HepG2 (cell line): ENCODE measurements at regions not wholly inside any gene's neighbourhood (a gene's known extent, or its start where the extent isn't known, plus 50 kb on each side); places are given as distances from the start of the nearest gene placed in this dataset.

Experiments
- ATAC-seq: fragments of 200-7000 bp; cut with Tn5 transposase; 3 replicates; pipeline ENCODE4 v1.9.1; 2020; ENCODE audit warnings: mild to moderate bottlenecking, moderate library complexity
- BruUV-seq: library from RNA; stranded (reverse); fragments of 400-500 nt; replicated peaks from 2 replicates; lab custom pipeline; 2021; lab: Mats Ljungman, UMichigan
- CTCF ChIA-PET: fragments of 300-600 bp; formaldehyde crosslinking; extraction: SDS; loops from one replicate; lab custom pipeline; 2021; ENCODE audit warnings: low total read pairs, inconsistent platforms, low intra/inter-chr PET ratio; lab: Yijun Ruan, JAX
- POLR2A ChIA-PET: fragments of 350-600 bp; sonication (Branson Sonifier 250); formaldehyde crosslinking; loops from one replicate; lab custom pipeline; 2020; ENCODE audit warnings: antibody characterized with exemption, inconsistent platforms; lab: Yijun Ruan, JAX
- DNase-seq: peaks from one replicate; pipeline ENCODE4 v3.0.0-alpha.2; 2015; ENCODE audit warnings: low spot score
- FAIRE-seq: peaks from 3 replicates; lab custom pipeline; 2011; peaks lifted over from hg19 to GRCh38; lab: Jason Lieb, UNC
- H2AFZ ChIP-seq: one replicate; pipeline ENCODE4 v1.6.1; 2011; ENCODE audit warnings: low read length, inconsistent platforms
- H3K27ac ChIP-seq: fragments of 300-600 bp; 3 replicates; pipeline ENCODE4 v1.8.0; 2011; ENCODE audit warnings: mixed run types, mild to moderate bottlenecking, mixed read lengths, low read length, inconsistent platforms; ENCODE audit not compliant: insufficient read depth; ENCODE audit errors: extremely low read length
- H3K27me3 ChIP-seq, 2 experiments: fragments of 200-600 bp in 1 of 2; 2 replicates in 1 of 2; 3 replicates in 1 of 2; pipeline versions ENCODE4 v1.6.0 to v1.8.0; 2011; ENCODE audit warnings: low read length in 2 of 2, mild to moderate bottlenecking in 2 of 2, moderate library complexity in 2 of 2, inconsistent platforms in 1 of 2; ENCODE audit not compliant: insufficient read depth in 2 of 2, control insufficient read depth in 1 of 2
- H3K36me3 ChIP-seq, 2 experiments: fragments of 200-600 bp in 1 of 2; replicated peaks in 1 of 2; 2 replicates in 1 of 2; 3 replicates in 1 of 2; pipeline versions ENCODE4 v1.5.1 to v1.8.0; 2011; ENCODE audit warnings: low read length in 2 of 2, inconsistent platforms in 1 of 2; ENCODE audit not compliant: insufficient read depth in 2 of 2, control insufficient read depth in 1 of 2
- H3K4me1 ChIP-seq: 2 replicates; pipeline ENCODE4 v1.5.1; 2012; ENCODE audit warnings: low read length, inconsistent platforms; ENCODE audit not compliant: insufficient read depth
- H3K4me2 ChIP-seq: 2 replicates; pipeline ENCODE4 v1.6.0; 2011; ENCODE audit warnings: low read depth, low read length, inconsistent platforms
- H3K4me3 ChIP-seq, 3 experiments: fragments of 200-600 bp in 1 of 3; sonication (generic), shearing (Covaris generic) in 1 of 3; replicated peaks in 1 of 3; 2 replicates each; pipeline ENCODE4 v1.5.1; 2011 to 2016; ENCODE audit warnings: low read length in 3 of 3, inconsistent platforms in 2 of 3, low read depth in 2 of 3, mild to moderate bottlenecking in 2 of 3, control low read depth in 1 of 3, mixed read lengths in 1 of 3; ENCODE audit not compliant: insufficient read depth in 1 of 3
- H3K79me2 ChIP-seq: one replicate; pipeline ENCODE4 v1.6.1; 2011; ENCODE audit warnings: low read length, inconsistent platforms; ENCODE audit not compliant: insufficient read depth
- H3K9ac ChIP-seq: 2 replicates; pipeline ENCODE4 v1.6.0; 2011; ENCODE audit warnings: mild to moderate bottlenecking, low read depth, low read length, inconsistent platforms; ENCODE audit not compliant: insufficient read depth
- H3K9me3 ChIP-seq: 2 replicates; pipeline ENCODE4 v1.5.1; 2012; ENCODE audit warnings: mild to moderate bottlenecking, low read length
- H4K20me1 ChIP-seq: 2 replicates; pipeline ENCODE4 v1.6.0; 2011; ENCODE audit warnings: inconsistent platforms, mild to moderate bottlenecking, low read length, moderate library complexity; ENCODE audit not compliant: insufficient read depth
- ARNT ChIP-seq: fragments of 450-650 bp; IDR thresholded peaks from 2 replicates; pipeline ENCODE4 v1.6.1; 2017
- ATF1 ChIP-seq: IDR thresholded peaks from 2 replicates; pipeline ENCODE4 v1.6.1; 2016; ENCODE audit warnings: mild to moderate bottlenecking, control low read depth
- CBFB ChIP-seq: sonication (generic); formaldehyde crosslinking; IDR thresholded peaks from 2 replicates; pipeline ENCODE4 v1.4.0; 2020; ENCODE audit warnings: missing genetic modification reagents
- GTF2F1 ChIP-seq: fragments of 150-350 bp; IDR thresholded peaks from 2 replicates; pipeline ENCODE4 v1.6.1; 2014; ENCODE audit warnings: low read length
- KDM1A ChIP-seq: IDR thresholded peaks from 2 replicates; pipeline ENCODE4 v1.6.1; 2016; ENCODE audit warnings: missing compliant biosample characterization
- MXI1 ChIP-seq: IDR thresholded peaks from 3 replicates; pipeline ENCODE4 v1.6.1; 2012; ENCODE audit warnings: low read depth, low read length, inconsistent platforms, borderline replicate concordance
- NFE2L2 ChIP-seq: fragments of 150-350 bp; IDR thresholded peaks from 2 replicates; pipeline ENCODE4 v1.6.1; 2014; ENCODE audit warnings: low read length
- POGZ ChIP-seq: sonication (generic); formaldehyde crosslinking; IDR thresholded peaks from 2 replicates; pipeline ENCODE4 v1.4.0; 2020; ENCODE audit warnings: mild to moderate bottlenecking, missing genetic modification reagents
- XBP1 ChIP-seq: sonication (generic); formaldehyde crosslinking; IDR thresholded peaks from 2 replicates; pipeline ENCODE4 v1.5.0; 2020; ENCODE audit warnings: missing genetic modification reagents
- ZFP62 ChIP-seq: sonication (generic); formaldehyde crosslinking; IDR thresholded peaks from 2 replicates; pipeline ENCODE4 v1.4.0; 2020; ENCODE audit warnings: missing genetic modification reagents
- ZNF44 ChIP-seq: sonication (generic); formaldehyde crosslinking; IDR thresholded peaks from 2 replicates; pipeline ENCODE4 v1.5.1; 2020; ENCODE audit warnings: mild to moderate bottlenecking, missing genetic modification reagents
- ZNF749 ChIP-seq: sonication (generic); formaldehyde crosslinking; IDR thresholded peaks from 2 replicates; pipeline ENCODE4 v1.8.0; 2022; ENCODE audit warnings: mild to moderate bottlenecking, missing genetic modification reagents, moderate library complexity, borderline replicate concordance
- ZNF781 ChIP-seq: sonication (generic); formaldehyde crosslinking; IDR thresholded peaks from 2 replicates; pipeline ENCODE4 v1.5.1; 2020; ENCODE audit warnings: borderline replicate concordance, mild to moderate bottlenecking, missing genetic modification reagents; ENCODE audit errors: not compliant biosample characterization
- ZZZ3 ChIP-seq: sonication (generic); formaldehyde crosslinking; IDR thresholded peaks from 2 replicates; pipeline ENCODE4 v1.4.0; 2020; ENCODE audit warnings: missing genetic modification reagents, mild to moderate bottlenecking, borderline replicate concordance
- WGBS: methylation state at CpG from one replicate; pipeline ENCODE4 v1.1.6; 2017; ENCODE audit warnings: low lambda C conversion rate; 5-methylcytosine and 5-hydroxymethylcytosine counted together
- in situ Hi-C: cut with HindIII; loops from 2 replicates; pipeline ENCODE4 v1.10.0; 2017; ENCODE audit warnings: low pct_unique_long_range_greater_than_20kb; ENCODE audit not compliant: extremely low pct_ligation_motif_present
- intact Hi-C: fragments of 100-400 bp; cut with micrococcal nuclease; formaldehyde crosslinking; loops from one replicate; pipeline ENCODE4 v1.10.0; 2022; ENCODE audit not compliant: unreplicated experiment
- TF ChIP-seq, protein P1 (sequence below): sonication (generic); formaldehyde crosslinking; IDR thresholded peaks from 2 replicates; pipeline ENCODE4 v1.4.0; 2020; ENCODE audit warnings: mild to moderate bottlenecking, low read depth, missing genetic modification reagents
- TF ChIP-seq, protein P2 (sequence below): sonication (generic); formaldehyde crosslinking; IDR thresholded peaks from 2 replicates; pipeline ENCODE4 v1.5.0; 2020; ENCODE audit warnings: missing genetic modification reagents
- TF ChIP-seq, protein P3 (sequence below): sonication (generic); formaldehyde crosslinking; IDR thresholded peaks from 2 replicates; pipeline ENCODE4 v1.9.0; 2022; ENCODE audit warnings: missing genetic modification reagents, mild to moderate bottlenecking, borderline replicate concordance
- TF ChIP-seq, protein P4 (sequence below): IDR thresholded peaks from 2 replicates; pipeline ENCODE4 v1.6.1; 2016; ENCODE audit warnings: mild to moderate bottlenecking

DNA sequence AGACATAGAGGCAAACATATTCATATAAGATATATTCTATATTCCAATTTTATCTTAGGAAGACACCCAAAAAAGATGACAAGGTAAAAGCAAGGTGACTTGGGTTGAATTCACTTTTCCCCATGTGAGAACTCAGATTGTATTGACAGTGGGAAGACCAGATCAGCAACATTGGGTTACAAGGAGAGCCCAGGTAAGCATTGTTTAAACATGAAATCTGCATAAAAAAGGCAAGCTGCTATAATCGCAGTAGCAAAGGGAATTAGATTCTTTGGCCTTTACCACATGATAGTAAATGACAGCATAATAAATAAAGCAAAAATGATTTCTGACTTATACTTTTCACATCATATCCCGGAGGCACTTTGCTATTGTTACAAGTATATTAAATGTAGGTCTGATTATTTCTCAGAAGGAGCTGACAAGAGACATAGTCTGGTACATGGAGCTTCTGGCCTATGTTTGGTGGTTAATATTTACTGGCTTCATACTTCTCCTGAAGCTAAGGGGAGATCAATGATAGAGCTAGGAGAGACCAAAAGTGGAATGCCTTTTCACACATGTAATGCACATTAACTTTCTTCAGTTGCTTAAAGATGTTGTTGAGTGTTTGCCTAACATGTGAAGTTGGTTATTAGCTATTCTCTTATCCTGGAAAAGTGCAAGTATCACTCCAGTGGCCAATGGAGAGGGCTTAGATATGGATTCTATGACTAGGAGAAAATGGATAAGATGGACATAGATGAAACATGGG is 53.1 kb upstream of the EEF1E1 start:
- DNase-seq (no peak), FAIRE-seq (no peak), ATAC-seq (no peak)
- Histone ChIP-seq H3K27ac (no peak overlapping the region), H3K4me3 (no peak overlapping the region), H3K27me3 (no peaks in the 10 kb centered on the region), H3K4me1 (peaks cover 26% of the 10 kb centered on the region), H3K36me3 (no peaks in the 10 kb centered on the region), H3K9ac (no peak overlapping the region), H4K20me1 (no peaks in the 10 kb centered on the region), H3K9me3 (no peaks in the 10 kb centered on the region), H2AFZ (no peak overlapping the region), H3K79me2 (no peaks in the 10 kb centered on the region), H3K4me2 (no peak overlapping the region)
- ChIA-PET POLR2A (no interaction called here), CTCF (no interaction called here)
- in situ Hi-C loops = no loop called here
- intact Hi-C loops = no loop called here
- WGBS = 84% methylated on average over 2 of the region's 2 CpGs
- BruUV-seq = no TSS peak
- TF ChIP-seq, protein P1, sequence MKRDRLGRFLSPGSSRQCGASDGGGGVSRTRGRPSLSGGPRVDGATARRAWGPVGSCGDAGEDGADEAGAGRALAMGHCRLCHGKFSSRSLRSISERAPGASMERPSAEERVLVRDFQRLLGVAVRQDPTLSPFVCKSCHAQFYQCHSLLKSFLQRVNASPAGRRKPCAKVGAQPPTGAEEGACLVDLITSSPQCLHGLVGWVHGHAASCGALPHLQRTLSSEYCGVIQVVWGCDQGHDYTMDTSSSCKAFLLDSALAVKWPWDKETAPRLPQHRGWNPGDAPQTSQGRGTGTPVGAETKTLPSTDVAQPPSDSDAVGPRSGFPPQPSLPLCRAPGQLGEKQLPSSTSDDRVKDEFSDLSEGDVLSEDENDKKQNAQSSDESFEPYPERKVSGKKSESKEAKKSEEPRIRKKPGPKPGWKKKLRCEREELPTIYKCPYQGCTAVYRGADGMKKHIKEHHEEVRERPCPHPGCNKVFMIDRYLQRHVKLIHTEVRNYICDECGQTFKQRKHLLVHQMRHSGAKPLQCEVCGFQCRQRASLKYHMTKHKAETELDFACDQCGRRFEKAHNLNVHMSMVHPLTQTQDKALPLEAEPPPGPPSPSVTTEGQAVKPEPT (CRISPR knock-in tag) = no peak
- TF ChIP-seq, protein P2, sequence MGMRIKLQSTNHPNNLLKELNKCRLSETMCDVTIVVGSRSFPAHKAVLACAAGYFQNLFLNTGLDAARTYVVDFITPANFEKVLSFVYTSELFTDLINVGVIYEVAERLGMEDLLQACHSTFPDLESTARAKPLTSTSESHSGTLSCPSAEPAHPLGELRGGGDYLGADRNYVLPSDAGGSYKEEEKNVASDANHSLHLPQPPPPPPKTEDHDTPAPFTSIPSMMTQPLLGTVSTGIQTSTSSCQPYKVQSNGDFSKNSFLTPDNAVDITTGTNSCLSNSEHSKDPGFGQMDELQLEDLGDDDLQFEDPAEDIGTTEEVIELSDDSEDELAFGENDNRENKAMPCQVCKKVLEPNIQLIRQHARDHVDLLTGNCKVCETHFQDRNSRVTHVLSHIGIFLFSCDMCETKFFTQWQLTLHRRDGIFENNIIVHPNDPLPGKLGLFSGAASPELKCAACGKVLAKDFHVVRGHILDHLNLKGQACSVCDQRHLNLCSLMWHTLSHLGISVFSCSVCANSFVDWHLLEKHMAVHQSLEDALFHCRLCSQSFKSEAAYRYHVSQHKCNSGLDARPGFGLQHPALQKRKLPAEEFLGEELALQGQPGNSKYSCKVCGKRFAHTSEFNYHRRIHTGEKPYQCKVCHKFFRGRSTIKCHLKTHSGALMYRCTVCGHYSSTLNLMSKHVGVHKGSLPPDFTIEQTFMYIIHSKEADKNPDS (CRISPR knock-in tag) = no peak
- TF ChIP-seq MXI1 = no peak
- no peak for TF ChIP-seq ZNF749
- TF ChIP-seq ATF1 = no peak
- TF ChIP-seq NFE2L2 = no peak
- no peak for TF ChIP-seq ZNF44 (CRISPR knock-in tag)
- TF ChIP-seq XBP1 (CRISPR knock-in tag) = no peak
- TF ChIP-seq ARNT = no peak
- no peak for TF ChIP-seq ZNF781 (CRISPR knock-in tag)
- no peak for TF ChIP-seq KDM1A
- no peak for TF ChIP-seq GTF2F1
- TF ChIP-seq, protein P3, sequence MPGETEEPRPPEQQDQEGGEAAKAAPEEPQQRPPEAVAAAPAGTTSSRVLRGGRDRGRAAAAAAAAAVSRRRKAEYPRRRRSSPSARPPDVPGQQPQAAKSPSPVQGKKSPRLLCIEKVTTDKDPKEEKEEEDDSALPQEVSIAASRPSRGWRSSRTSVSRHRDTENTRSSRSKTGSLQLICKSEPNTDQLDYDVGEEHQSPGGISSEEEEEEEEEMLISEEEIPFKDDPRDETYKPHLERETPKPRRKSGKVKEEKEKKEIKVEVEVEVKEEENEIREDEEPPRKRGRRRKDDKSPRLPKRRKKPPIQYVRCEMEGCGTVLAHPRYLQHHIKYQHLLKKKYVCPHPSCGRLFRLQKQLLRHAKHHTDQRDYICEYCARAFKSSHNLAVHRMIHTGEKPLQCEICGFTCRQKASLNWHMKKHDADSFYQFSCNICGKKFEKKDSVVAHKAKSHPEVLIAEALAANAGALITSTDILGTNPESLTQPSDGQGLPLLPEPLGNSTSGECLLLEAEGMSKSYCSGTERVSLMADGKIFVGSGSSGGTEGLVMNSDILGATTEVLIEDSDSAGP (CRISPR knock-in tag) = no peak
- TF ChIP-seq, protein P4, sequence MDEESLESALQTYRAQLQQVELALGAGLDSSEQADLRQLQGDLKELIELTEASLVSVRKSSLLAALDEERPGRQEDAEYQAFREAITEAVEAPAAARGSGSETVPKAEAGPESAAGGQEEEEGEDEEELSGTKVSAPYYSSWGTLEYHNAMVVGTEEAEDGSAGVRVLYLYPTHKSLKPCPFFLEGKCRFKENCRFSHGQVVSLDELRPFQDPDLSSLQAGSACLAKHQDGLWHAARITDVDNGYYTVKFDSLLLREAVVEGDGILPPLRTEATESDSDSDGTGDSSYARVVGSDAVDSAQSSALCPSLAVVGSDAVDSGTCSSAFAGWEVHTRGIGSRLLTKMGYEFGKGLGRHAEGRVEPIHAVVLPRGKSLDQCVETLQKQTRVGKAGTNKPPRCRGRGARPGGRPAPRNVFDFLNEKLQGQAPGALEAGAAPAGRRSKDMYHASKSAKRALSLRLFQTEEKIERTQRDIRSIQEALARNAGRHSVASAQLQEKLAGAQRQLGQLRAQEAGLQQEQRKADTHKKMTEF (CRISPR knock-in tag) = no peak
- TF ChIP-seq ZFP62 (CRISPR knock-in tag) = no peak
- no peak for TF ChIP-seq ZZZ3
- TF ChIP-seq CBFB (CRISPR knock-in tag) = no peak
- TF ChIP-seq POGZ (CRISPR knock-in tag) = no peak
